Psoas muscle (tissue), 7 donors: ENCODE measurements at regions not wholly inside any gene's neighbourhood (a gene's known extent, or its start where the extent isn't known, plus 50 kb on each side); places are given as distances from the start of the nearest gene placed in this dataset.

Experiments used
- ATAC-seq, 4 donors: fragments of 200-7000 bp; cut with Tn5 transposase; one replicate each; pipeline ENCODE4 v1.9.1; 2020; ENCODE audit warnings: moderate library complexity in 3 of 4, mild to moderate bottlenecking in 2 of 4
- DNase-seq, 2 donors: peaks; one replicate each; pipeline ENCODE4 v3.0.0-alpha.2; 2020
- H3K27ac ChIP-seq: fragments of 200-600 bp; one replicate; pipeline ENCODE4 v1.8.0; 2022
- H3K27me3 ChIP-seq, 3 donors: fragments of 200-600 bp in 1 of 3; one replicate each; pipeline versions ENCODE4 v1.6.1 to v1.8.0; 2013 to 2022; ENCODE audit warnings: low read length in 2 of 3, mild to moderate bottlenecking in 2 of 3, moderate library complexity in 1 of 3; ENCODE audit not compliant: insufficient read depth in 3 of 3
- H3K36me3 ChIP-seq, 2 donors: fragments of 200-600 bp in 1 of 2; one replicate each; pipeline versions ENCODE4 v1.6.1 to v1.8.0; 2013 to 2022; ENCODE audit warnings: low read depth in 1 of 2, mild to moderate bottlenecking in 1 of 2, moderate library complexity in 1 of 2; ENCODE audit not compliant: insufficient read depth in 1 of 2
- H3K4me1 ChIP-seq: fragments of 200-600 bp; one replicate; pipeline ENCODE4 v1.8.0; 2022
- H3K4me3 ChIP-seq: fragments of 200-600 bp; one replicate; pipeline ENCODE4 v1.8.0; 2022; ENCODE audit warnings: mild to moderate bottlenecking
- H3K9me3 ChIP-seq: fragments of 200-600 bp; one replicate; pipeline ENCODE4 v1.8.0; 2022
- WGBS, 3 donors: extraction: QIAGEN DNeasy Blood & Tissue Kit; methylation state at CpG; one replicate each; pipeline versions ENCODE4 v1.1.6 to v1.1.7; 2013; 5-methylcytosine and 5-hydroxymethylcytosine counted together
- intact Hi-C, 2 donors: fragments of 100-400 bp; cut with DNase I; formaldehyde crosslinking; loops; one replicate each; pipeline versions ENCODE4 v1.11.0 to v1.14.2; 2022
- TF ChIP-seq, protein P1 (sequence below): fragments of 200-600 bp; IDR thresholded peaks from one replicate; pipeline ENCODE4 v1.8.0; 2022; ENCODE audit warnings: antibody characterized with exemption
- donor health status: healthy with polysubstance abuse.
- donor health status: DM: no; HTN: no; CAD: no; lungs with moderate emphysema.
- donor health status: Bipolar disorder and iron deficiency.
- donor health status: healthy.
- donor health status: DM: yes; HTN: yes; CAD: no.
- donor health status: DM: no; HTN: no; CAD: no.
- donor health status: DM: yes; HTN: yes; CAD: no.

DNA sequence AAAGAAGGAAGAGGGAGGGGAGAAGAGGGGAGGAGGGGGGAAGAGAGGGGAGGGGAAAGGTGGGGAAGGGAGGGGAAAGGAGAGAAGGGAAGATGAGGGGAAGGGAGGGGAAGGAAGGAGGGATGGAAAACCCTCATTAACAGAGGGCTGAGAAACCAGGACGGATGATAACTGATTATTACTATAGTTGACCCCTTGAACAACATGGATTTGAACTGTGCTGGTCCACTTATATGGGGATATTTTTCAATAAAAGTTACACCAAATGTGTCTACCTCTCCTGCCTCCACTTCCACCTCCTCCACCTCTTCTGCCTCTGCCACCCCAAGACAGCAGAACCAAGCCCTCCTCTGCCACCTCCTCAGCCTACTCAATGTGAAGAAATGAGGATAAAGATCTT lies 184.1 kb upstream of the ARID1B start:
- ATAC-seq (no peak), DNase-seq (no peak)
- intact Hi-C loops, result loop anchor here in 1 of 2 donors (1.0 kb wide), 1 partner anchor 14 kb away; no protein-coding TSS in a partner anchor
- TF ChIP-seq, protein P1, sequence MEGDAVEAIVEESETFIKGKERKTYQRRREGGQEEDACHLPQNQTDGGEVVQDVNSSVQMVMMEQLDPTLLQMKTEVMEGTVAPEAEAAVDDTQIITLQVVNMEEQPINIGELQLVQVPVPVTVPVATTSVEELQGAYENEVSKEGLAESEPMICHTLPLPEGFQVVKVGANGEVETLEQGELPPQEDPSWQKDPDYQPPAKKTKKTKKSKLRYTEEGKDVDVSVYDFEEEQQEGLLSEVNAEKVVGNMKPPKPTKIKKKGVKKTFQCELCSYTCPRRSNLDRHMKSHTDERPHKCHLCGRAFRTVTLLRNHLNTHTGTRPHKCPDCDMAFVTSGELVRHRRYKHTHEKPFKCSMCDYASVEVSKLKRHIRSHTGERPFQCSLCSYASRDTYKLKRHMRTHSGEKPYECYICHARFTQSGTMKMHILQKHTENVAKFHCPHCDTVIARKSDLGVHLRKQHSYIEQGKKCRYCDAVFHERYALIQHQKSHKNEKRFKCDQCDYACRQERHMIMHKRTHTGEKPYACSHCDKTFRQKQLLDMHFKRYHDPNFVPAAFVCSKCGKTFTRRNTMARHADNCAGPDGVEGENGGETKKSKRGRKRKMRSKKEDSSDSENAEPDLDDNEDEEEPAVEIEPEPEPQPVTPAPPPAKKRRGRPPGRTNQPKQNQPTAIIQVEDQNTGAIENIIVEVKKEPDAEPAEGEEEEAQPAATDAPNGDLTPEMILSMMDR, result no peak
- Histone ChIP-seq H3K4me3 (no peak overlapping the region), H3K4me1 (no peaks in the 10 kb centered on the region), H3K27ac (no peak overlapping the region), H3K36me3 (no peaks in the 10 kb centered on the region), H3K9me3 (no peaks in the 10 kb centered on the region), H3K27me3 (peaks cover 0 to 2% (median 2%) of the 10 kb centered on the region in 3 donors)
- 64 to 82% (median 76%) methylated on average over 1 of the region's 1 CpG for WGBS, 3 donors

DNA sequence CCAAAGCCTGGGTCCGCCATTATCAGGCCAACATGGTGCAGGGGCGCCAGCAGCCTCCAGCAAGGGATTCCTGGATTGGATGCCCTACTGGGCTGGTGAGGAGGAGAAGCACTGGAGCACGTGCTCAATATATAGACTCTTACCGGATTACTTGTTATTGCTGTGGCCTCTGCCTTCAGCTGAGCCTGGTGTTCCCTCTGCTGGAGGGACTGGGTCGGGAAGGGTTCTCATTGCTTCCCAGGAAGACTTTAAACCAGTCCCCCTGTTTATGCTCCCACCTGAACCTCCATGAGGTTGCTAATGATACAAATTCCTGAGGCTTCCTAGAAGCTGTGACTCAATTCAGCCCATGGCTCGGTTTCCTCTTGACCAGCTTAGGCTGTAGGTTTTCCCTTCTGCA lies 186.7 kb upstream of the ARID1B start:
- intact Hi-C loops, result no loop called here
- TF ChIP-seq, protein P1, result no peak
- WGBS, 3 donors, result 84 to 90% (median 88%) methylated on average over 6 of the region's 6 CpGs

DNA sequence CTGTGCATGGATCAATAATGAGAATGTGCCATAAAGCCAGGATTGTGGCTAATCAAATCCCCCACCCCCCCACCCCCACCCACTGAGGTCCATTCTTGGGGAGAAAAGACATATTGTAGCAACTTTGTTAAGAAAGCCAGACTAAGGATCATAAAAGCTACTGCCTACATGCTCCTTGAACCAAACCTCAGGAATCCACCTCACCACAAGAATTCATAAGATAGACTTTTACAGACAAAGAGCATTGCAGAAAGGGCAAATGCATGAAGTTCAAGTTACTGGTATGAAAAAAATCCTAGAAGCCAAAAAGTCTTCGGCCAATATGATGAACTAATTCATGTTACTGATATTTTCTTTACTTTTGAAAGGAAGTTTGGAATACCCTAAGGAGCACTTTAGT lies 187.9 kb upstream of the ARID1B start:
- DNase-seq (no peak), ATAC-seq (no peak)
- no peak overlapping the region for H3K27ac ChIP-seq
- H3K27me3 ChIP-seq, result peaks cover 0 to 2% (median 2%) of the 10 kb centered on the region in 3 donors
- H3K4me3 ChIP-seq, result no peak overlapping the region
- 38 to 71% (median 57%) methylated on average over 1 of the region's 1 CpG for whole genome bisulfite sequencing, 3 donors
- H3K36me3 ChIP-seq, result no peaks in the 10 kb centered on the region
- TF ChIP-seq, protein P1, result no peak
- H3K9me3 ChIP-seq, result no peaks in the 10 kb centered on the region
- intact Hi-C loops, result no loop called here
- no peaks in the 10 kb centered on the region for H3K4me1 ChIP-seq

More for the DNA sequence above, 186.7 kb upstream of the ARID1B start:
- Histone ChIP-seq H3K27me3 (peaks cover 0 to 2% (median 2%) of the 10 kb centered on the region in 3 donors), H3K9me3 (no peaks in the 10 kb centered on the region), H3K4me1 (no peaks in the 10 kb centered on the region), H3K36me3 (no peaks in the 10 kb centered on the region), H3K27ac (no peak overlapping the region), H3K4me3 (no peak overlapping the region)
- ATAC-seq, result no peak
- DNase-seq, result no peak

DNA sequence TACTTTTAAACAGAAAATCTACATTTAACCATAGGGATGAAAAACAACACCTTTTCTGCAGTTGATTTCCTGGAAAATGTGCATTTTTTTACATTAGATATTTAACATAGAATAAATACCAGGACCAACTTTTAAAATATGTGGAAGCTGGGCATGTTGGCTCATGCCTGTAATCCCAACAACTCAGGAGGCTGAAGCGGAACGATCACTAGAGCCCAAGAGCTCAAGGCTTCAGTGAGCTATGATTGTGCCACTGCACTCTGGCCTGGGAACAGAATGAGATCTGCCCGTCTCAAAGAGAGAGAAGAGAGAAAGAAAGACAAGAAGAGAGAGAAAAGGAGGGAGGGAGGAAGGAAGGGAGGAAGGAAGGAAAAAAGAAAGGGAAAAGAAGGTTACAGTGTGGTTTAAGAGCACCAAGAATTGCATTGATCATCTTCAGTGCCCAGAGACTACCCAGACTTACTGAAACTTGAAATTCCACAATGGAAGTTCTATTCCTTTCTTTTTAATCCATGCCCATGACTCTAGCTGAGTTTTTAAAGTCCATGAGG lies 189.4 kb upstream of the ARID1B start:
- H3K4me3 ChIP-seq, result no peak overlapping the region
- WGBS, 3 donors, result 67 to 75% (median 75%) methylated on average over 3 of the region's 3 CpGs
- TF ChIP-seq, protein P1, result no peak

DNA sequence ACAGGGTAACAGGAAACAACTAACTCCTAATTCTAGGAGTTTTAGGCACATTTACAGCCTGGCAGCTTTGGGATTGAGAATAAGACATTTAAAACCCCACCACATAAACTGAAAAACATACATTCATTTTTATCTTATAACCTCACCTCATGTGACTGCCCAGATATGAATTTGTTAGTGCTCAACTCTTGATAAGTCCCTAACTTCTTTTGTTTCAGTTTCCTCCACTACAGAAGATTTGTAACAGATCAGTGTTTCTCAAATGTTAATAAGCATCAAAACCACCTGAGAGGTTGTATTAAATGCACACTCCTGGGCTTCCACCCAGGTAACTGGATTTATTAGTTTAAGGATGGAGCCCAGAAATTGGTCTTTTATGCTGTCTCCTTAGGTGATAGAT lies 190.1 kb upstream of the ARID1B start:
- Histone ChIP-seq H3K4me1 (no peaks in the 10 kb centered on the region), H3K9me3 (no peaks in the 10 kb centered on the region), H3K27me3 (no peaks in the 10 kb centered on the region), H3K4me3 (no peak overlapping the region), H3K36me3 (no peaks in the 10 kb centered on the region), H3K27ac (no peak overlapping the region)
- no peak for DNase-seq
- TF ChIP-seq, protein P1, result no peak
- intact Hi-C loops, result no loop called here
- ATAC-seq, result no peak

More for the DNA sequence above, 189.4 kb upstream of the ARID1B start:
- Histone ChIP-seq H3K4me1 (no peaks in the 10 kb centered on the region), H3K36me3 (no peaks in the 10 kb centered on the region), H3K27me3 (no peaks in the 10 kb centered on the region), H3K27ac (no peak overlapping the region), H3K9me3 (no peaks in the 10 kb centered on the region)
- no peak for DNase-seq
- no peak for ATAC-seq
- intact Hi-C loops, result no loop called here
